ENCODE measurements at regions not wholly inside any gene's neighbourhood (a gene's known extent, or its start where the extent isn't known, plus 50 kb on each side); places are given as distances from the start of the nearest gene placed in this dataset.

GRCh38 chr18:9020221-9020620 is 82.3 kb upstream of the NDUFV2 start (continued):
- TF ChIP-seq MAFK (IDR thresholded peaks at IDR 0.05; ENCODE audit: low read depth, low read length) = no peak
- TF ChIP-seq JUND (IDR thresholded peaks at IDR 0.05; ENCODE audit: low read length) = no peak
- no peak for TF ChIP-seq SAP30 (IDR thresholded peaks at IDR 0.05; ENCODE audit: insufficient read depth, insufficient replicate concordance, low read length)
- no peak for TF ChIP-seq SIN3A (conservative IDR thresholded peaks at IDR 0.05 in 1 of 2, IDR thresholded peaks at IDR 0.05 in 1 of 2; ENCODE audit: low read depth in 1 of 2, low read length in 2 of 2)
- TF ChIP-seq, protein P1, sequence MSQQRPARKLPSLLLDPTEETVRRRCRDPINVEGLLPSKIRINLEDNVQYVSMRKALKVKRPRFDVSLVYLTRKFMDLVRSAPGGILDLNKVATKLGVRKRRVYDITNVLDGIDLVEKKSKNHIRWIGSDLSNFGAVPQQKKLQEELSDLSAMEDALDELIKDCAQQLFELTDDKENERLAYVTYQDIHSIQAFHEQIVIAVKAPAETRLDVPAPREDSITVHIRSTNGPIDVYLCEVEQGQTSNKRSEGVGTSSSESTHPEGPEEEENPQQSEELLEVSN (IDR thresholded peaks at IDR 0.05) = no peak
- TF ChIP-seq RBBP5 (IDR thresholded peaks at IDR 0.05; ENCODE audit: borderline replicate concordance, low read depth, low read length) = no peak

All from H1 (cell line).